Prostate gland (tissue), 2 donors: ENCODE measurements at regions not wholly inside any gene's neighbourhood (a gene's known extent, or its start where the extent isn't known, plus 50 kb on each side); places are given as distances from the start of the nearest gene placed in this dataset.
"Not testable (repeated sequence)": the region's sequence is repeated elsewhere in the genome, so short reads cannot be mapped to it uniquely, and the experiment has no call there.

Source experiments
- DNase-seq: peaks from one replicate; pipeline ENCODE4 v3.0.0-alpha.2; 2019; ENCODE audit warnings: low spot score
- H3K27ac ChIP-seq, 2 donors: fragments of 200-600 bp; sonication (generic); 2 replicates each; pipeline ENCODE4 v1.5.1; 2017 to 2019
- H3K27me3 ChIP-seq: fragments of 200-600 bp; sonication (generic); replicated peaks from 2 replicates; pipeline ENCODE4 v1.5.1; 2019; ENCODE audit not compliant: insufficient read depth
- H3K36me3 ChIP-seq, 2 donors: fragments of 200-600 bp; sonication (generic); 1 replicate in 1 of 2; 2 replicates in 1 of 2; pipeline versions ENCODE4 v1.5.1 to v1.8.1; 2017 to 2019
- H3K4me1 ChIP-seq: fragments of 200-600 bp; sonication (generic); replicated peaks from 2 replicates; pipeline ENCODE4 v1.5.1; 2019
- H3K4me3 ChIP-seq, 2 donors: fragments of 200-600 bp; sonication (generic); 2 replicates each; pipeline ENCODE4 v1.5.1; 2017 to 2019
- H3K9me3 ChIP-seq: fragments of 200-600 bp; sonication (generic); 2 replicates; pipeline ENCODE4 v1.5.1; 2017
- POLR2A ChIP-seq: fragments of 450-650 bp; IDR thresholded peaks from one replicate; pipeline ENCODE4 v1.6.1; 2016; ENCODE audit warnings: antibody characterized with exemption, mild to moderate bottlenecking
- POLR2AphosphoS5 ChIP-seq: sonication (generic); formaldehyde crosslinking; IDR thresholded peaks from one replicate; pipeline ENCODE4 v1.6.1; 2017; ENCODE audit warnings: antibody characterized with exemption
- WGBS: methylation state at CpG from one replicate; pipeline ENCODE4 v1.1.5; 2018; 5-methylcytosine and 5-hydroxymethylcytosine counted together
- intact Hi-C: fragments of 100-400 bp; cut with DNase I; formaldehyde crosslinking; loops from one replicate; pipeline ENCODE4 v1.14.2; 2022
- TF ChIP-seq, protein P1 (sequence below), 4 experiments: fragments of 200-600 bp in 2 of 4; fragments of 450-650 bp in 2 of 4; sonication (generic) in 2 of 4; IDR thresholded peaks; 1 replicate in 3 of 4; 2 replicates in 1 of 4; pipeline ENCODE4 v1.5.1; 2016 to 2019; ENCODE audit warnings: antibody characterized with exemption in 4 of 4, mild to moderate bottlenecking in 2 of 4, moderate library complexity in 2 of 4

DNA sequence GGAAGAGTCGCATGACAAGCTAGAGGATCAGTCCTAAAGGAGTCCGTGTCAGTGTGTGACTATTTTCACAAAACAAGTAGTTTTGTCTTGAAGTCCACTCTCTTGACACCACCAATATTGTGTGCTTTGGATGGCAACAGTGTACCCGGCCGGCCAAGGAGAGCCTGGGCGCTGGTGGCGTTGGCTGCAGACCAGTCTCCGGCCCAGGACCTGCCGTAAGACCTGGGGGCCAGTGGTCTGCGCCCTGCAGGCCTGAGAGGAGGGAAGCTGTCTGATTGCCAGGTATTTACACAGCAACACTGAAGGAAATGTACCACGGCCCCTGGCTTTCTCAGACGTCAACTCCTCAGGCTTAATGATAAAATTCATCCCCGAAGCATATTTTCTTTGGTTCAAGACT, 472.4 kb upstream of the SALL3 start:
- H3K36me3 ChIP-seq = no peaks in the 10 kb centered on the region
- DNase-seq = no peak
- TF ChIP-seq POLR2A (no peak), POLR2AphosphoS5 (no peak)
- TF ChIP-seq, protein P1, sequence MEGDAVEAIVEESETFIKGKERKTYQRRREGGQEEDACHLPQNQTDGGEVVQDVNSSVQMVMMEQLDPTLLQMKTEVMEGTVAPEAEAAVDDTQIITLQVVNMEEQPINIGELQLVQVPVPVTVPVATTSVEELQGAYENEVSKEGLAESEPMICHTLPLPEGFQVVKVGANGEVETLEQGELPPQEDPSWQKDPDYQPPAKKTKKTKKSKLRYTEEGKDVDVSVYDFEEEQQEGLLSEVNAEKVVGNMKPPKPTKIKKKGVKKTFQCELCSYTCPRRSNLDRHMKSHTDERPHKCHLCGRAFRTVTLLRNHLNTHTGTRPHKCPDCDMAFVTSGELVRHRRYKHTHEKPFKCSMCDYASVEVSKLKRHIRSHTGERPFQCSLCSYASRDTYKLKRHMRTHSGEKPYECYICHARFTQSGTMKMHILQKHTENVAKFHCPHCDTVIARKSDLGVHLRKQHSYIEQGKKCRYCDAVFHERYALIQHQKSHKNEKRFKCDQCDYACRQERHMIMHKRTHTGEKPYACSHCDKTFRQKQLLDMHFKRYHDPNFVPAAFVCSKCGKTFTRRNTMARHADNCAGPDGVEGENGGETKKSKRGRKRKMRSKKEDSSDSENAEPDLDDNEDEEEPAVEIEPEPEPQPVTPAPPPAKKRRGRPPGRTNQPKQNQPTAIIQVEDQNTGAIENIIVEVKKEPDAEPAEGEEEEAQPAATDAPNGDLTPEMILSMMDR (IDR thresholded peaks at IDR 0.05) = no peak

DNA sequence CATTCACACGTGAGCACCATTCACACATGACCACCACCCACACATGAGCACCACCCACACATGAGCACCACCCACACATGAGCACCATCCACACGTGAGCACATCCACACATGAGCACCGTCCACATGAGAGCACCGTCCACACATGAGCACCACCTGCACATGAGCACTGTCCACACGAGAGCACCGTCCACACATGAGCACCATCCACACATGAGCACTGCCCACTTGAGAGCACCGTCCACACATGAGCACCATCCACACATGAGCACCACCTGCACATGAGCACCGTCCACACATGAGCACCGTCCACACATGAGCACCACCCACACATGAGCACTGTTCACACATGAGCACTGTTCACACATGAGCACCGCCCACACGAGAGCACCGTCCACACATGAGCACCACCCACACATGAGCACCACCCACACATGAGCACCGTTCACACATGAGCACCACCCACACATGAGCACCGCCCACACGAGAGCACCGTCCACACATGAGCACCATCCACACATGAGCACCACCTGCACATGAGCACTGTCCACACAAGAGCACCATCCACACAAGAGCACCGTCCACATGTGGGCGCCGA, 471.3 kb upstream of the SALL3 start:
- H3K27me3 ChIP-seq, intact Hi-C loops, H3K4me1 ChIP-seq, H3K36me3 ChIP-seq, DNase-seq, H3K4me3 ChIP-seq, H3K9me3 ChIP-seq, H3K27ac ChIP-seq: not testable (repeated sequence)
- WGBS = 90% methylated on average over 18 of the region's 19 CpGs

More for the DNA sequence above, 472.4 kb upstream of the SALL3 start:
- intact Hi-C loops = no loop called here
- Histone ChIP-seq H3K27ac (no peak overlapping the region), H3K4me3 (no peak overlapping the region), H3K9me3 (no peaks in the 10 kb centered on the region), H3K27me3 (no peaks in the 10 kb centered on the region), H3K4me1 (no peaks in the 10 kb centered on the region)
- WGBS = 90% methylated on average over 12 of the region's 12 CpGs

DNA sequence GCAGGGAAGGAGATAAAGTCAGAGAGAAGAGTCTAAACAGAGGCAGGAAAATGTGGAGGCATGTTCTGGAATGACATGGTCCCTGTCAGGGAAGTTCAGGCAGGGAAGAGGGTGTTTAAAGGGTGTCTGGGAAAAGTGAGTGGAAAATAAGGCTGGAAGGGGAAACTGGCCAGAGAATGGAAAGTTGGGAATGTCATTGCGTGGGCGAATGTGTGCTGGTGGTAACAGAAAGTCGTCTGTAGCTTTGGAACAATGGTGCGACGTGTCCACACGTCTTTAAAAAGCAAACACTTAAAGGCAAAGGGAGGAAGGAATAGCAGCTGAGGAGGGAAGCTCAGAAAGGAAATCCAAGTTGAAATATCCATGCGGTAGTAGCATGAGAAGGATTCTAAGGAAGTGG, 469.5 kb upstream of the SALL3 start:
- WGBS = 61% methylated on average over 7 of the region's 7 CpGs
- no peak for TF ChIP-seq POLR2A
- TF ChIP-seq, protein P1 (IDR thresholded peaks at IDR 0.05) = no peak
- no peaks in the 10 kb centered on the region for H3K27me3 ChIP-seq
- H3K4me1 ChIP-seq = no peaks in the 10 kb centered on the region
- no peaks in the 10 kb centered on the region for H3K36me3 ChIP-seq
- DNase-seq = no peak
- intact Hi-C loops = no loop called here
- no peak overlapping the region for H3K4me3 ChIP-seq
- no peaks in the 10 kb centered on the region for H3K9me3 ChIP-seq
- H3K27ac ChIP-seq = no peak overlapping the region

DNA sequence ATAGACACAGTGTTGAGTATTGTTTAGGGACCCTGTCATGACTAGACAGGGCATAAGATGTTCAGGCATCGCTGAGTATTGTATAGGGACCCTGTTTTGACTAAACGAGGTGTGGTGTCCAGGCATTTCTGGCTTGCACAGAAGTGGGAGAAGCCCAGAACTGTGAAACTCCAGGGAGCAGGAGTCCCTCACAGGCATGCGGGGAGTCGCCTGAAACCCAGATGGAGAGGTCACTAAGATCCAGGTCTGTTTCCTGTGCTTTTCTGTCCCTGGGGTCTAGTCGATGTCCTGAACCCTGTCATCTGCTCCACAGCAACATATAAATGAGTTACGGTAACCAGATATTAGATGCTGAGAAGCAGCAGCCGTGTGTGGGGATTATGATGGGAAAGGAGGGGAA, 469.0 kb upstream of the SALL3 start:
- no peak overlapping the region for H3K4me3 ChIP-seq
- intact Hi-C loops = no loop called here
- H3K27me3 ChIP-seq = no peaks in the 10 kb centered on the region

DNA sequence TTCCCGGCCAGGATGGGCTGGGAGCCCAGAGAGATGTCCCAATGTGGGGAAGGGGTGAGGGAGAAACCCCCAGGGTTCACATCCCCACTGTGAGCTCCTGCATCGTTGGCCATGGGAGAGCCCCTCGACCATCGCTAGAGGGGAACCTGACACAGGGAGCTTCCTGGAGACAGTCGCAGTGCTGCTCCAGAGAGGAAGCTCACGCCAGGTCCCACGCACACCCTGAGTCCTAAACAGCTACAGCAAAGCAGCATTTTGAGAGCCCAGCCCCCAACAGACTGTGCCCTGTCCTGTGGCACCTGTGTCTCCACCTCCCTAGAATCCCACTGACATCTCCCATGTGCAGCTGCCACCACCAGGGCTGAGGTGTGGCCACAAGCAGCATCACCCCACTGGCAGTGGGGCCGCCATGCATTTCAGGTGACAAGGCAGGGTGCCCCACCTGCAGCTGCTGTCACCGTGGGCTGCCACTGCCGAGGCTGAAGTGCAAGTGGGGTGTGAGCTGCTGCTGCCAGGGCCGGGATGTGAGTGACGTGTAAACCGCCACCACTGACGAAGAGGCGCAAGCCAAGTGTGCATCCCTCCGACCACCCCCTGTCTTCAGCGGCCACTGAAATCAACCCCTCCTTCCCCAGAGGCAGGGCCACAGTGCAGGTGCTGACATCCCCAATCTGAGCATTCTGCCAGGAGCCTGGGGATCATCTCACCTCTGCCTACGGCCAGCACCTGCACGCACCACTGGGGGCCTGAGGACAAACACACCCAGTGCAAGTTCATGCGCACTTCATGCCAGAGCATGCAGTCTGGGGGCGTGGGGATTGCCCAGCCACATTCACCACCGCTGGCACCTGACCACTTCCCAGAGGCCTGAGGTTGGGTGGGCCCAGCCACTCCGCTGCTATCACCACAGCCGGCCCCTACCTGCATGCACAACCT, 467.7 kb upstream of the SALL3 start:
- H3K36me3 ChIP-seq = no peaks in the 10 kb centered on the region
- H3K9me3 ChIP-seq = no peaks in the 10 kb centered on the region
- DNase-seq = no peak
- no peaks in the 10 kb centered on the region for H3K27me3 ChIP-seq
- TF ChIP-seq POLR2AphosphoS5 (no peak), POLR2A (no peak)
- TF ChIP-seq, protein P1 (IDR thresholded peaks at IDR 0.05) = no peak
- H3K27ac ChIP-seq = no peak overlapping the region
- 77% methylated on average over 24 of the region's 24 CpGs for WGBS
- H3K4me3 ChIP-seq = no peak overlapping the region
- no peaks in the 10 kb centered on the region for H3K4me1 ChIP-seq
- intact Hi-C loops = no loop called here

More for the DNA sequence above, 469.0 kb upstream of the SALL3 start:
- DNase-seq = no peak
- no peaks in the 10 kb centered on the region for H3K4me1 ChIP-seq
- TF ChIP-seq, protein P1 (IDR thresholded peaks at IDR 0.05) = no peak
- no peak for TF ChIP-seq POLR2AphosphoS5
- no peak for TF ChIP-seq POLR2A
- no peaks in the 10 kb centered on the region for H3K9me3 ChIP-seq
- WGBS = 62% methylated on average over 7 of the region's 7 CpGs
- no peaks in the 10 kb centered on the region for H3K36me3 ChIP-seq
- H3K27ac ChIP-seq = no peak overlapping the region
